SU-DHL-6 (cell line): ENCODE measurements at regions not wholly inside any gene's neighbourhood (a gene's known extent, or its start where the extent isn't known, plus 50 kb on each side); places are given as distances from the start of the nearest gene placed in this dataset.

Experiments
- H2AFZ ChIP-seq: fragments of 200-600 bp; sonication (generic); 2 replicates; pipeline ENCODE4 v1.6.1; 2014; ENCODE audit warnings: low read depth, mild to moderate bottlenecking, moderate library complexity, mixed read lengths, antibody characterized with exemption, low read length; ENCODE audit not compliant: severe bottlenecking
- H3F3A ChIP-seq: fragments of 200-600 bp; shearing (Covaris generic); 2 replicates; pipeline ENCODE4 v1.6.0; 2016; ENCODE audit warnings: antibody characterized with exemption, mild to moderate bottlenecking; ENCODE audit not compliant: insufficient read depth
- H3K27ac ChIP-seq: fragments of 200-600 bp; sonication (generic); 2 replicates; pipeline ENCODE4 v1.5.1; 2016; ENCODE audit warnings: low read depth, mild to moderate bottlenecking, low read length, moderate library complexity, mixed read lengths
- H3K27me3 ChIP-seq: fragments of 200-600 bp; sonication (generic), shearing (Covaris generic); 2 replicates; pipeline ENCODE4 v1.6.0; 2014; ENCODE audit warnings: mild to moderate bottlenecking, low read length
- H3K36me3 ChIP-seq: fragments of 200-600 bp; sonication (generic); 2 replicates; pipeline ENCODE4 v1.6.1; 2014; ENCODE audit warnings: mild to moderate bottlenecking, low read length, mixed read lengths
- H3K4me2 ChIP-seq: fragments of 300-600, 200-600 bp; shearing (Covaris generic), sonication (generic); 2 replicates; pipeline ENCODE4 v1.6.0; 2014; ENCODE audit warnings: low read length, low read depth, mild to moderate bottlenecking; ENCODE audit not compliant: poor library complexity, severe bottlenecking
- H3K4me3 ChIP-seq: fragments of 200-600 bp; sonication (generic); 2 replicates; pipeline ENCODE4 v1.5.1; 2014; ENCODE audit warnings: antibody characterized with exemption, low read length, mild to moderate bottlenecking, mixed read lengths; ENCODE audit not compliant: insufficient read depth, poor library complexity, severe bottlenecking
- H3K79me2 ChIP-seq: fragments of 200-600 bp; sonication (generic); 2 replicates; pipeline ENCODE4 v1.6.1; 2014; ENCODE audit warnings: mild to moderate bottlenecking, low read length, moderate library complexity; ENCODE audit not compliant: insufficient read depth
- H3K9ac ChIP-seq: fragments of 200-600 bp; sonication (generic); 2 replicates; pipeline ENCODE4 v1.7.0; 2014; ENCODE audit warnings: mild to moderate bottlenecking, low read length
- H3K9me2 ChIP-seq: fragments of 200-600 bp; sonication (generic); replicated peaks from 2 replicates; pipeline ENCODE4 v1.6.1; 2014; ENCODE audit warnings: low read length; ENCODE audit not compliant: insufficient read depth
- H3K9me3 ChIP-seq: fragments of 200-600 bp; sonication (generic); 2 replicates; pipeline ENCODE4 v1.6.1; 2014; ENCODE audit warnings: low read length, mixed read lengths; ENCODE audit not compliant: insufficient read depth
- H4K20me1 ChIP-seq: fragments of 200-600 bp; sonication (generic); 2 replicates; pipeline ENCODE4 v1.6.1; 2014; ENCODE audit warnings: low read depth, mild to moderate bottlenecking, antibody characterized with exemption, low read length, moderate library complexity, mixed read lengths
- EZH2phosphoT487 ChIP-seq: fragments of 200-600 bp; sonication (generic), shearing (Covaris generic); conservative IDR thresholded peaks from 2 replicates; pipeline ENCODE4 v1.6.1; 2018; ENCODE audit warnings: mild to moderate bottlenecking, antibody characterized with exemption, low read length, moderate library complexity, mixed read lengths
- TF ChIP-seq, protein P1 (sequence below): fragments of 200-600 bp; sonication (generic); IDR thresholded peaks from one replicate; pipeline ENCODE4 v1.5.1; 2017; ENCODE audit warnings: antibody characterized with exemption, mild to moderate bottlenecking, low read length, moderate library complexity; ENCODE audit not compliant: insufficient read depth, poor library complexity, severe bottlenecking

DNA sequence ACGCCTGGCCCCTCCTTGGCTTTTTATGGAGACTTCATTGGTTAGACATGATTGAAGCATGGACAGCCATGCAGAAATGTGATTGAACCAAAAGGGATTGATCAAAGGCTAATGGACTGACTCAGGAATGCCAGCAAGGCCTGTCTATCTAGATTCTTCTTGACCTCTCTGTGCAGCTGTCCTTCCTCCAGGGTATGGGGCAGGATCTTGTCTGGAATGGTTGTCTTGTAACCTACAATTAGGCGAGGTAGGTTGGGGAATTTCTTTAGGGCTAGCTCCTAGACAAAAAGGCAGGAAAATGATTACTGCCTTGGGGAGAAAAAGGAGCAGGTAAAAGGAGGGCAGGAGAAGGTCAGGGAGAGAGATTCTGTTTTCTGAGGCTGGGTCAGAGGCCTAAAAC, 59.6 kb upstream of the INCENP start:
- H2AFZ ChIP-seq = no peak overlapping the region
- H3K9me2 ChIP-seq = no peaks in the 10 kb centered on the region
- H3K27ac ChIP-seq = no peak overlapping the region
- H3K27me3 ChIP-seq = no peaks in the 10 kb centered on the region
- no peak overlapping the region for H3K4me3 ChIP-seq
- no peaks in the 10 kb centered on the region for H3K79me2 ChIP-seq
- H3K9ac ChIP-seq = no peak overlapping the region
- no peaks in the 10 kb centered on the region for H3K36me3 ChIP-seq
- TF ChIP-seq, protein P1, sequence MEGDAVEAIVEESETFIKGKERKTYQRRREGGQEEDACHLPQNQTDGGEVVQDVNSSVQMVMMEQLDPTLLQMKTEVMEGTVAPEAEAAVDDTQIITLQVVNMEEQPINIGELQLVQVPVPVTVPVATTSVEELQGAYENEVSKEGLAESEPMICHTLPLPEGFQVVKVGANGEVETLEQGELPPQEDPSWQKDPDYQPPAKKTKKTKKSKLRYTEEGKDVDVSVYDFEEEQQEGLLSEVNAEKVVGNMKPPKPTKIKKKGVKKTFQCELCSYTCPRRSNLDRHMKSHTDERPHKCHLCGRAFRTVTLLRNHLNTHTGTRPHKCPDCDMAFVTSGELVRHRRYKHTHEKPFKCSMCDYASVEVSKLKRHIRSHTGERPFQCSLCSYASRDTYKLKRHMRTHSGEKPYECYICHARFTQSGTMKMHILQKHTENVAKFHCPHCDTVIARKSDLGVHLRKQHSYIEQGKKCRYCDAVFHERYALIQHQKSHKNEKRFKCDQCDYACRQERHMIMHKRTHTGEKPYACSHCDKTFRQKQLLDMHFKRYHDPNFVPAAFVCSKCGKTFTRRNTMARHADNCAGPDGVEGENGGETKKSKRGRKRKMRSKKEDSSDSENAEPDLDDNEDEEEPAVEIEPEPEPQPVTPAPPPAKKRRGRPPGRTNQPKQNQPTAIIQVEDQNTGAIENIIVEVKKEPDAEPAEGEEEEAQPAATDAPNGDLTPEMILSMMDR = no peak
- TF ChIP-seq EZH2phosphoT487 = no peak
- H4K20me1 ChIP-seq = no peaks in the 10 kb centered on the region
- no peaks in the 10 kb centered on the region for H3F3A ChIP-seq
- H3K9me3 ChIP-seq = no peaks in the 10 kb centered on the region
- H3K4me2 ChIP-seq = no peak overlapping the region

DNA sequence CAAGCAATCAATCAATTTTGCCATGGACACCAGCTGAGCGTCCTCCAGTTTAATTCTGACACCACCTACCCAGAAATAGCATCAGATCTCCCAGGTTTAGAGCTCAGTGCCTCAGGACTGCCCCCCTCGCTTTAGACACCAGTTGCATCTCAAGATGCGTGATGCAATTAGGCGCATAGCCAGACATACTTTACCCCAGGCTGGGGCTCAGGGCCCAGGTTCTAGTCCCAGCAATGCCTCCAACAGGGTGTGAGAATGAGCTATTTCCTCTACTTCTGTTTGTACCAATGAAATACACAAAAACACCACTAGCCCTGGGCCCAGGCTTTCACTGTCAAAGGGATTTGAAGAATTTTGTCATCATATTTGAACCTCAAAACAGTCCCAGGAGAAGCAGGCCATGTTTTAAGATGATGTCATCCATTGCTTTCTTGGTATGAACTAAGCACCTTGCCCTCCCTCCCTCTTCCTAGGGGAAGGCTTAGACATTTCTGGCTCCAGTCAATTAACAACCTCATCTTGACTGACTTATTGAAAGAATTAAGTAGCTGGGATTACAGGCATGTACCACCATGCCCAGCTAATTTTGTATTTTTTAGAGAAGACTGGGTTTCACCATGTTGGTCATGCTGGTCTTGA, 61.5 kb upstream of the INCENP start:
- no peaks in the 10 kb centered on the region for H3K79me2 ChIP-seq
- no peak overlapping the region for H3K4me3 ChIP-seq
- H3K9me3 ChIP-seq = no peaks in the 10 kb centered on the region
- no peak overlapping the region for H3K27ac ChIP-seq
- no peaks in the 10 kb centered on the region for H3K36me3 ChIP-seq
- no peak overlapping the region for H3K4me2 ChIP-seq
- no peak overlapping the region for H2AFZ ChIP-seq
- no peaks in the 10 kb centered on the region for H3K27me3 ChIP-seq
- H3F3A ChIP-seq = no peaks in the 10 kb centered on the region
- H3K9ac ChIP-seq = no peak overlapping the region
- H3K9me2 ChIP-seq = no peaks in the 10 kb centered on the region
- TF ChIP-seq, protein P1 = no peak
- no peak for TF ChIP-seq EZH2phosphoT487
- H4K20me1 ChIP-seq = no peaks in the 10 kb centered on the region

DNA sequence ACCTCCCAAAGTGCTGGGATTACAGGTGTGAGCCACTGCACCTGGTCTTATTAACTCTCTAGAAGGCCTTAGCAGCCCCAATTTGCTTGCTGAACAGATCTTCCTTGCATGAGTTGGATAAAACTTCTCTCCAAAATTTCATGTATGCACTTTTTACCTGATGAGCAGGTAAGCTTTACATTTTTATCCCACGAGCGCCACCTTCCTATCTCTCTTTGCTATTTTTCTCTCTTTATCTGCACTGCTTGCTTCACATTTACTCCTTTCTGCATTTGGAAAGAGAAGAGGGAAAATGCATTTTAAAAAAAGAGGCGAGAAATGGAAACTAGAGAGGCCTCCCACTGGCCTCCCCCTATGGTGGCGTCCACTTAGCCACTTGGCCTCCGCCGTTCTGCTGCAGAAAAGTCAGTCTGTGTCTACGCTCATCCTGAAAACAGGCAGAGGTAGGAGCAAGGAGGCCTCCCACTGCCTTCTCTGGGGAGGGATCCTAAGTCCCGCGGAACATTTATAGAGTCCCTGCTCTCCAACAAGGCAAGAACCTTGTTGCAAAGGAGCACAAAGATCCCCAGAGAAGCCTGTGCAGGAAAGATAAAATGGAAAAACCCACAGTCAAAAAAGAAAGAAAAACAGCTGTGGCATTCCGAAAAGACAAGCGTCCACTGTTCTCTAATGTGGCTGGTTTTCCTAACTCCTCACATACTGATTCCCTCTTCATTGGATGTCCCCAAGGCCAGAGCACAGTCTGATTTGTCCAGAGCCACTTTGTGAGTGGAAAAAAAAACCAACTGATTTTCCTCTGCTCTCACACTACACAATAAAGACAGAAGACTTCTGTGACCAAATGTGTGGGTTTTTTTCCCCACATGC, 62.2 kb upstream of the INCENP start:
- Histone ChIP-seq H3K9me3 (no peaks in the 10 kb centered on the region), H4K20me1 (no peaks in the 10 kb centered on the region), H3K79me2 (no peaks in the 10 kb centered on the region), H3F3A (no peaks in the 10 kb centered on the region), H3K9me2 (no peaks in the 10 kb centered on the region), H3K36me3 (no peaks in the 10 kb centered on the region), H3K4me3 (no peak overlapping the region), H3K9ac (no peak overlapping the region), H2AFZ (no peak overlapping the region), H3K27ac (no peak overlapping the region), H3K4me2 (no peak overlapping the region), H3K27me3 (no peaks in the 10 kb centered on the region)
- TF ChIP-seq, protein P1 = peak; percentile 35
- no peak for TF ChIP-seq EZH2phosphoT487
